ENCODE measurements at regions not wholly inside any gene's neighbourhood (a gene's known extent, or its start where the extent isn't known, plus 50 kb on each side); places are given as distances from the start of the nearest gene placed in this dataset.

DNA sequence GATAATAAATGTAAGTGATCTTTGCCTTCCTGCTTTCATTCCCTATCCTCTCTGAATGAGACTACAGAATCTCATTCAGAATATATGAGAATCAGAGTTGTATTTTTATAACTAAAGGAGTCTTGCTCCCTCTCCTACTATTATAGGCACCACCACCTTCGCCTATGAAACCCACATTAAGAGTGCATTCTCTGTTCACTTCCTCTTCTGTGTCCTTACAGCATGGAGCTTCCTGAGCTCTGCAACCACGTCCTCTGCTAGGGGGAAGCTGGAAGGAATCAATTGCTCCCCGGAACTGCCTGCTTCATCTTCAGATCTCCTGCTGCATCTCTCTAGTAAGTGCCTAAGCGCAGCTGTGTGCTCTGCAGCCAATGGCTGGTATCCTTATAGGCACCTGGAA, 820.7 kb downstream of the GRID1 start:
- TF ChIP-seq, protein P1, sequence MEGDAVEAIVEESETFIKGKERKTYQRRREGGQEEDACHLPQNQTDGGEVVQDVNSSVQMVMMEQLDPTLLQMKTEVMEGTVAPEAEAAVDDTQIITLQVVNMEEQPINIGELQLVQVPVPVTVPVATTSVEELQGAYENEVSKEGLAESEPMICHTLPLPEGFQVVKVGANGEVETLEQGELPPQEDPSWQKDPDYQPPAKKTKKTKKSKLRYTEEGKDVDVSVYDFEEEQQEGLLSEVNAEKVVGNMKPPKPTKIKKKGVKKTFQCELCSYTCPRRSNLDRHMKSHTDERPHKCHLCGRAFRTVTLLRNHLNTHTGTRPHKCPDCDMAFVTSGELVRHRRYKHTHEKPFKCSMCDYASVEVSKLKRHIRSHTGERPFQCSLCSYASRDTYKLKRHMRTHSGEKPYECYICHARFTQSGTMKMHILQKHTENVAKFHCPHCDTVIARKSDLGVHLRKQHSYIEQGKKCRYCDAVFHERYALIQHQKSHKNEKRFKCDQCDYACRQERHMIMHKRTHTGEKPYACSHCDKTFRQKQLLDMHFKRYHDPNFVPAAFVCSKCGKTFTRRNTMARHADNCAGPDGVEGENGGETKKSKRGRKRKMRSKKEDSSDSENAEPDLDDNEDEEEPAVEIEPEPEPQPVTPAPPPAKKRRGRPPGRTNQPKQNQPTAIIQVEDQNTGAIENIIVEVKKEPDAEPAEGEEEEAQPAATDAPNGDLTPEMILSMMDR (IDR thresholded peaks at IDR 0.05; ENCODE audit: unreplicated experiment), result no peak
- Mint-ChIP-seq H3K36me3 (no peaks in the 10 kb centered on the region), H3K4me1 (peaks cover 43% of the 10 kb centered on the region), H3K27ac (no peak overlapping the region), H3K9me3 (peaks cover 4% of the 10 kb centered on the region), H3K27me3 (ENCODE audit: low read depth) (no peaks in the 10 kb centered on the region), H3K4me3 (no peak overlapping the region)
- no peak for DNase-seq (ENCODE audit: low spot score in 2 of 2, unreplicated experiment in 2 of 2)

DNA sequence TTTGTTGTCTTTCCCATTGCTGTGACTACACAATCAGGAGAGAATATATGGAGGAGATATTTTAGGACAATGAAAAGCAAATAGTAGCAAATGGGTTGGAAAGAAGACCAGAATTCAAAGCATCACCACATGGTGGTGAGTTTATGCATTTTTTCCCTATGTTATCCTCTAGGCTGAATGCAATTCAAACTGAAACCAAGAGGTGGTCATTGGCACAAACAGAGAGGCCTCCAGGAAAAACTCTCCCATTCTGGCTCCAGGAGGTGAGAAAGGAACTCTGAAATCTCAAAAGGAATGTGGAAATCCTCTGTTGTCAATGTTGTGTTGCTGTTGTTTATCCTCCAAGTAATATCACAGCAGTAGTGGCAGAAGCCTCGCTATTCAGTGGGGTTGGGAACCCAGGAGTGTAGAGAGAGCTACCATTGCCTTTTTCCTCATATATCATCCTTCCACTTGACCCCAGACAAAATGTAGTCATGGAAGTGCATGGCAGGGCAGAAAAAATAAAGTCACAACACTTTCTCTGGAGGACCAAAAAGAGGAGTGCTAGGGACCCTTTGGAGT, 819.1 kb downstream of the GRID1 start:
- no peak for DNase-seq (ENCODE audit: low spot score in 2 of 2, unreplicated experiment in 2 of 2)
- H3K9me3 Mint-ChIP-seq, result peaks cover 4% of the 10 kb centered on the region

DNA sequence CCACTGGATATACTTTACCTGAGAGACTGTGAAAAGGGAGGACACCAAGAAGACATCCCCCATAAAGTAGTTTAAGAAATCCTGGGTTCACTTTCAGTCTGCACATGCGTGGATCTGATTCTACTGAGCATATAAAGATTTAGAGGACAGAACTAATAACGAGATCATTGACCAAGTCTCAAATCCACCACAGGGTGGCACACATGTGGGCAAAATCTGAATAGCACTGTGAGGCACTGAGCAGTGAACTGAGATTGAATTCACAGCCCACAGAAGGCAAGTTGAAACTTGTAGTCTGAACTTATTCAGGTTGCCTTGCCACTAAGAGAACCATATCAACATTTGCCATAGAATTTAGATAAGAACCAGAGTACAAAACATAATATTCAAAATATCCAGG, 818.6 kb downstream of the GRID1 start:
- Mint-ChIP-seq H3K4me3 (no peak overlapping the region), H3K9me3 (peaks cover 4% of the 10 kb centered on the region), H3K36me3 (no peaks in the 10 kb centered on the region), H3K4me1 (peaks cover 25% of the 10 kb centered on the region), H3K27me3 (ENCODE audit: low read depth) (no peaks in the 10 kb centered on the region), H3K27ac (peak overlapping the region; percentile 39)
- no peak for DNase-seq (ENCODE audit: low spot score in 2 of 2, unreplicated experiment in 2 of 2)
- TF ChIP-seq, protein P1 (IDR thresholded peaks at IDR 0.05; ENCODE audit: unreplicated experiment), result no peak

More for the DNA sequence above, 819.1 kb downstream of the GRID1 start:
- Mint-ChIP-seq H3K4me3 (no peak overlapping the region), H3K36me3 (no peaks in the 10 kb centered on the region), H3K27ac (peak overlapping the region; percentile 39), H3K4me1 (peaks cover 29% of the 10 kb centered on the region), H3K27me3 (ENCODE audit: low read depth) (no peaks in the 10 kb centered on the region)
- TF ChIP-seq, protein P1 (IDR thresholded peaks at IDR 0.05; ENCODE audit: unreplicated experiment), result no peak

All from mesothelial cell of epicardium (in vitro differentiated cells).